A673 (cell line): ENCODE measurements at regions not wholly inside any gene's neighbourhood (a gene's known extent, or its start where the extent isn't known, plus 50 kb on each side); places are given as distances from the start of the nearest gene placed in this dataset.

Source experiments
- BruUV-seq: library from RNA; stranded (reverse); fragments of 400-500 nt; replicated peaks from 2 replicates; lab custom pipeline; 2021; lab: Mats Ljungman, UMichigan
- CTCF ChIA-PET: fragments of 300-600 bp; sonication (Branson Sonifier 250); formaldehyde crosslinking; loops from one replicate; lab custom pipeline; 2022; ENCODE audit warnings: antibody characterized with exemption; lab: Charles Lee
- POLR2A ChIA-PET: fragments of 300-600 bp; sonication (Branson Sonifier 250); formaldehyde crosslinking; loops from one replicate; lab custom pipeline; 2022; ENCODE audit warnings: antibody characterized with exemption; ENCODE audit not compliant: low non-redundant PET; lab: Charles Lee
- DNase-seq: peaks from one replicate; pipeline ENCODE4 v3.0.0-alpha.2; 2015; ENCODE audit warnings: low spot score
- H3K27ac ChIP-seq: fragments of 200-600 bp; sonication (generic); 2 replicates; pipeline ENCODE4 v1.5.1; 2016; ENCODE audit warnings: mixed run types, low read depth, mild to moderate bottlenecking, mixed read lengths, antibody characterized with exemption, low read length; ENCODE audit not compliant: poor library complexity, severe bottlenecking
- H3K27me3 ChIP-seq: fragments of 200-600 bp; sonication (generic); replicated peaks from 2 replicates; pipeline ENCODE4 v1.6.1; 2017; ENCODE audit warnings: mixed run types, low read depth, mild to moderate bottlenecking, mixed read lengths, antibody characterized with exemption, low read length; ENCODE audit not compliant: insufficient read depth, poor library complexity
- H3K36me3 ChIP-seq: fragments of 200-600 bp; sonication (generic); 2 replicates; pipeline ENCODE4 v1.6.1; 2016; ENCODE audit warnings: mixed run types, mild to moderate bottlenecking, mixed read lengths, antibody characterized with exemption, low read length; ENCODE audit not compliant: insufficient read depth, poor library complexity, severe bottlenecking
- H3K4me1 ChIP-seq: fragments of 200-600 bp; sonication (generic); 2 replicates; pipeline ENCODE4 v1.6.1; 2017; ENCODE audit warnings: mixed run types, mild to moderate bottlenecking, mixed read lengths, antibody characterized with exemption, low read length; ENCODE audit not compliant: insufficient read depth, poor library complexity, severe bottlenecking
- H3K4me3 ChIP-seq: fragments of 200-600 bp; sonication (generic); 2 replicates; pipeline ENCODE4 v1.5.1; 2016; ENCODE audit warnings: low read depth, mixed run types, mild to moderate bottlenecking, mixed read lengths, low read length; ENCODE audit not compliant: poor library complexity, severe bottlenecking
- H3K9me3 ChIP-seq: fragments of 200-600 bp; sonication (generic); 2 replicates; pipeline ENCODE4 v1.6.1; 2016; ENCODE audit warnings: mixed run types, low read depth, mild to moderate bottlenecking, mixed read lengths, antibody characterized with exemption, low read length; ENCODE audit not compliant: poor library complexity, severe bottlenecking
- EZH2 ChIP-seq: fragments of 200-600 bp; sonication (generic); IDR thresholded peaks from 2 replicates; pipeline ENCODE4 v1.6.1; 2017; ENCODE audit warnings: borderline replicate concordance, low read depth, mild to moderate bottlenecking, mixed read lengths, antibody characterized with exemption, low read length; ENCODE audit not compliant: poor library complexity, severe bottlenecking
- intact Hi-C: fragments of 100-400 bp; cut with micrococcal nuclease; formaldehyde crosslinking; loops from one replicate; pipeline ENCODE4 v1.10.0; 2022; ENCODE audit not compliant: unreplicated experiment
- TF ChIP-seq, protein P1 (sequence below): fragments of 300-800, 200-600 bp; sonication (generic); conservative IDR thresholded peaks from 2 replicates; pipeline ENCODE4 v1.5.1; 2017; ENCODE audit warnings: low read depth, mild to moderate bottlenecking, antibody characterized with exemption, low read length, moderate library complexity, mixed read lengths

DNA sequence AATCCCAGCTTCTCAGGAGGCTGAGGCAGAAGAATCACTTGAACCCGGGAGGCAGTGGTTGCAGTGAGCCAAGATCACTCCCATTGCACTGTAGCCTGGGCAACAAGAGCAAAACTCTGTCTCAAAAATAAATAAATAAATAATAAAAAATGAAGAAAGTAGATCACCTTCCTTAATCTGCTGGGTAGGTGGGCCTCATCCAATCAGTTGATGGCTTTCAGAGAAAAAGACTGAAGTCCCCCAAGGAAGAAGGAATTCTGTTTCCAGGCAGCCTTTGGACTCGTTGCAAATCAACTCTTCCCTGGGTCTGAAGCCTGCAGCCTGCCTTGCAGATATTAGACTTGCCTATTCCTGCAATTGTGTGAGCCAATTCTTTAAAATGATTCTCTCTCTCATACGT lies 136.5 kb downstream of the TFCP2L1 start:
- CTCF ChIA-PET: no interaction called here
- Histone ChIP-seq H3K4me3 (no peak overlapping the region), H3K4me1 (no peaks in the 10 kb centered on the region), H3K9me3 (no peaks in the 10 kb centered on the region), H3K36me3 (no peaks in the 10 kb centered on the region), H3K27ac (no peak overlapping the region), H3K27me3 (no peaks in the 10 kb centered on the region)
- intact Hi-C loops: no loop called here
- TF ChIP-seq EZH2: no peak
- TF ChIP-seq, protein P1, sequence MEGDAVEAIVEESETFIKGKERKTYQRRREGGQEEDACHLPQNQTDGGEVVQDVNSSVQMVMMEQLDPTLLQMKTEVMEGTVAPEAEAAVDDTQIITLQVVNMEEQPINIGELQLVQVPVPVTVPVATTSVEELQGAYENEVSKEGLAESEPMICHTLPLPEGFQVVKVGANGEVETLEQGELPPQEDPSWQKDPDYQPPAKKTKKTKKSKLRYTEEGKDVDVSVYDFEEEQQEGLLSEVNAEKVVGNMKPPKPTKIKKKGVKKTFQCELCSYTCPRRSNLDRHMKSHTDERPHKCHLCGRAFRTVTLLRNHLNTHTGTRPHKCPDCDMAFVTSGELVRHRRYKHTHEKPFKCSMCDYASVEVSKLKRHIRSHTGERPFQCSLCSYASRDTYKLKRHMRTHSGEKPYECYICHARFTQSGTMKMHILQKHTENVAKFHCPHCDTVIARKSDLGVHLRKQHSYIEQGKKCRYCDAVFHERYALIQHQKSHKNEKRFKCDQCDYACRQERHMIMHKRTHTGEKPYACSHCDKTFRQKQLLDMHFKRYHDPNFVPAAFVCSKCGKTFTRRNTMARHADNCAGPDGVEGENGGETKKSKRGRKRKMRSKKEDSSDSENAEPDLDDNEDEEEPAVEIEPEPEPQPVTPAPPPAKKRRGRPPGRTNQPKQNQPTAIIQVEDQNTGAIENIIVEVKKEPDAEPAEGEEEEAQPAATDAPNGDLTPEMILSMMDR: no peak
- no TSS peak for BruUV-seq
- POLR2A ChIA-PET: no interaction called here
- no peak for DNase-seq

DNA sequence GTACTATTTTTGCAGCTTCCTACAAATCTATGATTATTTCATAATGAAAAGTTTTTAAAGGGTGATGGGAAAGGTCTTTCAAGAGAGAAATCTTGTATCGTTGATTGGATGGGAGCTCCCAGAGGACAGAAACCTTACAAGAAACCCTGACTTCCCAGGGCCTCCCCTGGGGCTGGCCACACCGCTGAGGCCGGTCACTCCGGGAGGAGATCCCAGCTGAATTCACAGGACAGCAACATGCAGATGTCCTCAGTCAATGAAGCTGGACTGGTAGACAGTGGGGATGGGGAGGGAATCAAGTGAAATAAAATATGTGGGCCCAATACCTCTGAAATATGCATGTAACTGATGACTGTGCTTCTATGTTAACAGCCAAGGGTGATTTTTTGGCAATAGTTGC lies 135.6 kb downstream of the TFCP2L1 start:
- CTCF ChIA-PET: no interaction called here
- no peak for DNase-seq
- no peaks in the 10 kb centered on the region for H3K4me1 ChIP-seq
- no TSS peak for BruUV-seq
- H3K9me3 ChIP-seq: no peaks in the 10 kb centered on the region
- H3K36me3 ChIP-seq: no peaks in the 10 kb centered on the region
- H3K27ac ChIP-seq: no peak overlapping the region
- TF ChIP-seq, protein P1: no peak
- TF ChIP-seq EZH2: no peak
- no peaks in the 10 kb centered on the region for H3K27me3 ChIP-seq
- no peak overlapping the region for H3K4me3 ChIP-seq
- POLR2A ChIA-PET: no interaction called here
- intact Hi-C loops: no loop called here

DNA sequence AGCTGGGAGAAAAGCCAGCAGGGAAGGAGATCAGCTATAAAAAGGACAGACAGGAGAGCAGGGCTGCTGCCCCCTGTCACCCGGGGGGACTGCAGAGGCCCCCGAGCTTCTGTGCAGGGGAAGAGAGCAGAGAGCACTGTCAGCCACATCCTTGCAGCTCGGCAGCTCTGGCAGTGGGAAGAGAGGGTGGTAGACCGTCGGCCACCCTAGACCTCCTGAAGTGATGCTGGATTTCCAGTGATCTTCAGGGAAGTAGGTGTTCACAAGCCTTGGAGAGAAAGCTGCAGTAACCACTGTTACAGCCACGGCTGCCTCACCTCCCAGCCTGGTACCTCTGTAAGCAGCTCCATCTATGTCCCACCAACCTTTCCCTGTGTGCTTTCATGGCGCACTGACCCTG lies 134.9 kb downstream of the TFCP2L1 start:
- H3K4me1 ChIP-seq: no peaks in the 10 kb centered on the region
- no peak overlapping the region for H3K4me3 ChIP-seq
- H3K27ac ChIP-seq: no peak overlapping the region
- intact Hi-C loops: no loop called here
- H3K27me3 ChIP-seq: no peaks in the 10 kb centered on the region
- H3K36me3 ChIP-seq: no peaks in the 10 kb centered on the region
- no peak for DNase-seq
- ChIA-PET POLR2A (no interaction called here), CTCF (no interaction called here)
- TF ChIP-seq, protein P1: no peak
- TF ChIP-seq EZH2: no peak
- no peaks in the 10 kb centered on the region for H3K9me3 ChIP-seq
- no TSS peak for BruUV-seq
